ENCODE measurements at regions not wholly inside any gene's neighbourhood (a gene's known extent, or its start where the extent isn't known, plus 50 kb on each side); places are given as distances from the start of the nearest gene placed in this dataset.

DNA sequence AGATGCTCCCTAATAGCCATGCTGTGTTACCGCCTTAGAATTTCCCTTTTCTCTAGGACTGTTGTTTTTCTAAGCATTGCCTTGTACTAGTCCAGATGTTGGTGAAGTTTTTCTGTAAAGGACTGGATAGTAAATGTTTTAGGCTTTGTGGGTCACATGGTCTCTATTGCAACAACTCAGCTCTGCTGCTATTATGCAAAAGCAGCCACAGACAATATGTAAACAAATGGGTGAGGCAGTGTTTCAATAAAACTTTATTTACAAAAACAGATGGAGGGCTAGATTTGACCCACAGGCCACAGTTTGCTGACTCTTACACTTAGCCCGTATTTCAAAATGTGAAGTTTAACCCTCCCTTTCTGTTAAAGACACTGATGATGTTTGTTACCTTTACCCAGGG is 207.6 kb upstream of the MYLIP start:
- Mint-ChIP-seq H3K36me3 (no peaks in the 10 kb centered on the region), H3K27ac (peak overlapping the region in 1 of 7 donors; percentile 21), H3K9me3 (peaks cover 0 to 3% (median 0%) of the 10 kb centered on the region in 7 donors), H3K4me3 (no peak overlapping the region), H3K27me3 (ENCODE audit: low read depth in 3 of 3) (peaks cover 0 to 2% (median 0%) of the 10 kb centered on the region in 3 donors), H3K4me1 (peaks cover 20% of the 10 kb centered on the region)
- Histone ChIP-seq H3K79me2 (ENCODE audit: insufficient read depth, low read length) (no peaks in the 10 kb centered on the region), H3K36me3 (replicated peaks in 1 of 2; ENCODE audit: control insufficient read depth in 1 of 2, insufficient read depth in 2 of 2, low read length in 2 of 2) (no peaks in the 10 kb centered on the region), H2AFZ (ENCODE audit: insufficient read depth, low read depth, low read length, poor library complexity, severe bottlenecking) (no peak overlapping the region), H3K9ac (ENCODE audit: insufficient read depth, low read length, poor library complexity, severe bottlenecking) (no peak overlapping the region), H3K4me1 (ENCODE audit: control insufficient read depth in 1 of 2, insufficient read depth in 2 of 2, low read length in 2 of 2) (peaks cover 9 to 16% of the 10 kb centered on the region in 2 donors), H3K4me2 (replicated peaks; ENCODE audit: extremely low read depth, low read length, poor library complexity, severe bottlenecking) (no peak overlapping the region), H4K20me1 (ENCODE audit: insufficient read depth, low read length) (no peaks in the 10 kb centered on the region), H3K4me3 (replicated peaks in 1 of 3; ENCODE audit: low read depth in 2 of 3, low read length in 3 of 3) (no peak overlapping the region), H3K27me3 (ENCODE audit: control insufficient read depth in 2 of 2, insufficient read depth in 2 of 2, low read length in 2 of 2) (no peaks in the 10 kb centered on the region), H3K27ac (ENCODE audit: low read depth in 1 of 2, low read length in 2 of 2) (peak overlapping the region in 1 of 2 donors; percentile 33), H3K9me3 (replicated peaks in 1 of 2; ENCODE audit: control insufficient read depth in 1 of 2, insufficient read depth in 1 of 2, low read length in 2 of 2) (no peaks in the 10 kb centered on the region)
- intact Hi-C loops (cut with micrococcal nuclease) = no loop called here
- WGBS (ENCODE audit: insufficient coverage) = no CpG with 5 or more reads among the region's 2 CpGs
- no peak for DNase-seq
- TF ChIP-seq CTCF (IDR thresholded peaks at IDR 0.05) = no peak

GRCh38 chr6:15916581-15916980 is 212.3 kb upstream of the MYLIP start:
- Histone ChIP-seq H3K79me2 (ENCODE audit: insufficient read depth, low read length) (no peaks in the 10 kb centered on the region), H2AFZ (ENCODE audit: insufficient read depth, low read depth, low read length, poor library complexity, severe bottlenecking) (no peak overlapping the region), H3K9me3 (replicated peaks in 1 of 2; ENCODE audit: control insufficient read depth in 1 of 2, insufficient read depth in 1 of 2, low read length in 2 of 2) (no peaks in the 10 kb centered on the region), H3K27me3 (ENCODE audit: control insufficient read depth in 2 of 2, insufficient read depth in 2 of 2, low read length in 2 of 2) (no peaks in the 10 kb centered on the region), H3K4me2 (replicated peaks; ENCODE audit: extremely low read depth, low read length, poor library complexity, severe bottlenecking) (no peak overlapping the region), H3K27ac (ENCODE audit: low read depth in 1 of 2, low read length in 2 of 2) (no peak overlapping the region), H3K9ac (ENCODE audit: insufficient read depth, low read length, poor library complexity, severe bottlenecking) (no peak overlapping the region), H4K20me1 (ENCODE audit: insufficient read depth, low read length) (no peaks in the 10 kb centered on the region), H3K36me3 (replicated peaks in 1 of 2; ENCODE audit: control insufficient read depth in 1 of 2, insufficient read depth in 2 of 2, low read length in 2 of 2) (no peaks in the 10 kb centered on the region), H3K4me1 (ENCODE audit: control insufficient read depth in 1 of 2, insufficient read depth in 2 of 2, low read length in 2 of 2) (peaks cover 15 to 23% of the 10 kb centered on the region in 2 donors), H3K4me3 (replicated peaks in 1 of 3; ENCODE audit: low read depth in 2 of 3, low read length in 3 of 3) (no peak overlapping the region)
- TF ChIP-seq CTCF (IDR thresholded peaks at IDR 0.05) = no peak
- WGBS (ENCODE audit: insufficient coverage) = 100% methylated on average over 1 of the region's 3 CpGs
- no peak overlapping the region for H3K4me3 Mint-ChIP-seq
- H3K27me3 Mint-ChIP-seq (ENCODE audit: low read depth in 3 of 3) = peaks cover 0 to 2% (median 1%) of the 10 kb centered on the region in 3 donors
- H3K9me3 Mint-ChIP-seq = no peaks in the 10 kb centered on the region
- H3K36me3 Mint-ChIP-seq = no peaks in the 10 kb centered on the region
- no peak for DNase-seq
- H3K27ac Mint-ChIP-seq = no peak overlapping the region
- peaks cover 18% of the 10 kb centered on the region for H3K4me1 Mint-ChIP-seq
- intact Hi-C loops (cut with micrococcal nuclease) = no loop called here

All from CD14-positive monocyte (primary cell).